ENCODE measurements at regions not wholly inside any gene's neighbourhood (a gene's known extent, or its start where the extent isn't known, plus 50 kb on each side); places are given as distances from the start of the nearest gene placed in this dataset.

GRCh38 chr5:168174376-168174775 lies 117.1 kb upstream of the WWC1 start:
- TF ChIP-seq CTCF (IDR thresholded peaks at IDR 0.05) (no peak), POLR2A (IDR thresholded peaks at IDR 0.05) (no peak)
